C4-2B (cell line): ENCODE measurements at regions not wholly inside any gene's neighbourhood (a gene's known extent, or its start where the extent isn't known, plus 50 kb on each side); places are given as distances from the start of the nearest gene placed in this dataset.

Source experiments
- H3K27ac ChIP-seq: fragments of 450-650 bp; 2 replicates; pipeline ENCODE4 v1.5.1; 2017
- CTCF ChIP-seq: fragments of 450-650 bp; conservative IDR thresholded peaks from 2 replicates; pipeline ENCODE4 v1.5.1; 2017; ENCODE audit warnings: mild to moderate bottlenecking
- ZFX ChIP-seq: fragments of 450-650 bp; IDR thresholded peaks from 2 replicates; pipeline ENCODE4 v1.6.1; 2017

- no peak overlapping the region for H3K27ac ChIP-seq
- TF ChIP-seq CTCF: no peak
- no peak for TF ChIP-seq ZFX
Measured at GRCh38 chr5:143730112-143730801, 81.7 kb upstream of the HMHB1 start.

- TF ChIP-seq CTCF: no peak
- no peak for TF ChIP-seq ZFX
- H3K27ac ChIP-seq: no peak overlapping the region
Measured at GRCh38 chr5:143729334-143729946, 82.5 kb upstream of the HMHB1 start.

- TF ChIP-seq CTCF (no peak), ZFX (no peak)
- H3K27ac ChIP-seq: no peak overlapping the region
Measured at GRCh38 chr5:143723159-143723558, 88.8 kb upstream of the HMHB1 start.

GRCh38 chr5:143721925-143722324 lies 90.0 kb upstream of the HMHB1 start:
- H3K27ac ChIP-seq: no peak overlapping the region
- TF ChIP-seq CTCF (no peak), ZFX (no peak)

- TF ChIP-seq CTCF: no peak
- no peak for TF ChIP-seq ZFX
- H3K27ac ChIP-seq: no peak overlapping the region
Measured at GRCh38 chr5:143720689-143721088, 91.3 kb upstream of the HMHB1 start.

- H3K27ac ChIP-seq: no peak overlapping the region
- no peak for TF ChIP-seq ZFX
- no peak for TF ChIP-seq CTCF
Measured at GRCh38 chr5:143717400-143717799, 94.6 kb upstream of the HMHB1 start.

GRCh38 chr5:143716881-143717280 lies 95.1 kb upstream of the HMHB1 start:
- H3K27ac ChIP-seq: no peak overlapping the region
- TF ChIP-seq CTCF (no peak), ZFX (no peak)
